GM12872 (cell line): ENCODE measurements at regions not wholly inside any gene's neighbourhood (a gene's known extent, or its start where the extent isn't known, plus 50 kb on each side); places are given as distances from the start of the nearest gene placed in this dataset.

Experiments
- TF ChIP-seq, protein P1 (sequence below): IDR thresholded peaks from 3 replicates; pipeline ENCODE4 v1.5.1; 2011; ENCODE audit warnings: low read depth, mild to moderate bottlenecking, low read length, moderate library complexity; ENCODE audit not compliant: insufficient read depth

DNA sequence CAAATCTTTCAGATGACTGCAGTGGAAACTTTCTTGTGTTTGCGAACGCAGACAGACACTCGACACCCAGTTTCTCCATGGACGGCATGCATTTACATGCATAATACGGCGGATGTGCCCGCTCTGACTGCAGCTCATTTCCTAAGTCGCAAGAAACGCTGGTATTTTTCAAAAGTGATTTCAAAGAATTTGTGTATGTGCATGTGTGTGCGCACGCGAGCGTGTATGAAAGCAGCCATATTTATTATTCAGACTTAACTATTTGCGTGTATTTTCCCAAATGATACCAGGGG lies 436.5 kb upstream of the MGMT start:
- TF ChIP-seq, protein P1, sequence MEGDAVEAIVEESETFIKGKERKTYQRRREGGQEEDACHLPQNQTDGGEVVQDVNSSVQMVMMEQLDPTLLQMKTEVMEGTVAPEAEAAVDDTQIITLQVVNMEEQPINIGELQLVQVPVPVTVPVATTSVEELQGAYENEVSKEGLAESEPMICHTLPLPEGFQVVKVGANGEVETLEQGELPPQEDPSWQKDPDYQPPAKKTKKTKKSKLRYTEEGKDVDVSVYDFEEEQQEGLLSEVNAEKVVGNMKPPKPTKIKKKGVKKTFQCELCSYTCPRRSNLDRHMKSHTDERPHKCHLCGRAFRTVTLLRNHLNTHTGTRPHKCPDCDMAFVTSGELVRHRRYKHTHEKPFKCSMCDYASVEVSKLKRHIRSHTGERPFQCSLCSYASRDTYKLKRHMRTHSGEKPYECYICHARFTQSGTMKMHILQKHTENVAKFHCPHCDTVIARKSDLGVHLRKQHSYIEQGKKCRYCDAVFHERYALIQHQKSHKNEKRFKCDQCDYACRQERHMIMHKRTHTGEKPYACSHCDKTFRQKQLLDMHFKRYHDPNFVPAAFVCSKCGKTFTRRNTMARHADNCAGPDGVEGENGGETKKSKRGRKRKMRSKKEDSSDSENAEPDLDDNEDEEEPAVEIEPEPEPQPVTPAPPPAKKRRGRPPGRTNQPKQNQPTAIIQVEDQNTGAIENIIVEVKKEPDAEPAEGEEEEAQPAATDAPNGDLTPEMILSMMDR: no peak

DNA sequence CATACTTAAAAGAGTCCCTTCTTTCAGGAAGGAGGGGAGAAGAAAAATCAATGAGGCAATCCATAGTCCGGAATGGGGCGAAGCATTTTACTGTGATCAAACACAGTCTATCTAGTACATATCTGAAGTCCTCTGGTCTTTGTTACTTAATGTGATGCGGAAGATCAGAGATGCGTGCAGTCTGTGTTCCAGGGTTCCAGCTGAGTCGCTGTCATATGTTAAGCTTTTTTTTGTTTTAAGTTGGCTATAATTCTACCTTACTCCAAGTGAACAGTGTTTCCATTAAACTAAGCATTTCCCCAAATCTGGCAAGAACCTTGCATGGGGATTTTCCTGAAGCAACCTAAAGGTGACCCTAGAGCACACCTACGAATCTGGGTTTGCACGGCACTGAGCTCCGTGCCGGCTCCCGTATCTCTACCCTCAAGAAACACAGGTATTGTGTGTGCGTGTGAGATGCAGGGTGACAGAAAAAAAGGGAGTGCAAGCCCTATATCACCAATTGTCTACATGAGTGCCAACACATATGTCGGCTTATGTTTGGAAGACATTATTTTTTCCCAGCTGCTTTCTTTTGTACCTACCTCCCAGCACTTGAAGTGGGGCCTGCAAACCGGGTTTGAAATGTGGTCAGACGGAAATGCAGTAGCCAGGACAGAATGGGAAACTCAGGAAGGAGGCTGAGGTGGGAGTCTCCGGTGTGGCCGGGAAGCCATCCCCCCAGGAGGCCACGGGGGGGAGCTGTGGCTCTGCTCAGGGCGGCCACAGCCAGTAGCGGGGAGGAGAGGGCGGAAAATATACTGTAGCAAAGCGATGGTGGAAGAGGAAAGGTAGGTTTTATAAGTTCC lies 435.8 kb upstream of the MGMT start:
- TF ChIP-seq, protein P1: peak; percentile 74

DNA sequence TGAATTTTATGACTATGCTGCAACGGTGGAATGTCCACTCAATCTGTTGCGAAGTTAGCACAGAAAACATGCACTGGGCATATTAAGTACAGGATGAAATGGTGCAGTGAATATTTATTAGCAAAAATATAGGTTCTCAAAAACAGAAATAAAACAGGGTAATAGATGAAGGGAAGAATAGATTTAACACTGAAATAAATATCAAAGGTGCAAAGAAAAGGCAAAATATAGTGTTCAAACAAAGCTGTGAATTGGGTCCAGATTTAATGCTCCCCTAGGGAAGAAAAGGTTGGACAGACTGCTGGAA lies 435.2 kb upstream of the MGMT start:
- TF ChIP-seq, protein P1: no peak

DNA sequence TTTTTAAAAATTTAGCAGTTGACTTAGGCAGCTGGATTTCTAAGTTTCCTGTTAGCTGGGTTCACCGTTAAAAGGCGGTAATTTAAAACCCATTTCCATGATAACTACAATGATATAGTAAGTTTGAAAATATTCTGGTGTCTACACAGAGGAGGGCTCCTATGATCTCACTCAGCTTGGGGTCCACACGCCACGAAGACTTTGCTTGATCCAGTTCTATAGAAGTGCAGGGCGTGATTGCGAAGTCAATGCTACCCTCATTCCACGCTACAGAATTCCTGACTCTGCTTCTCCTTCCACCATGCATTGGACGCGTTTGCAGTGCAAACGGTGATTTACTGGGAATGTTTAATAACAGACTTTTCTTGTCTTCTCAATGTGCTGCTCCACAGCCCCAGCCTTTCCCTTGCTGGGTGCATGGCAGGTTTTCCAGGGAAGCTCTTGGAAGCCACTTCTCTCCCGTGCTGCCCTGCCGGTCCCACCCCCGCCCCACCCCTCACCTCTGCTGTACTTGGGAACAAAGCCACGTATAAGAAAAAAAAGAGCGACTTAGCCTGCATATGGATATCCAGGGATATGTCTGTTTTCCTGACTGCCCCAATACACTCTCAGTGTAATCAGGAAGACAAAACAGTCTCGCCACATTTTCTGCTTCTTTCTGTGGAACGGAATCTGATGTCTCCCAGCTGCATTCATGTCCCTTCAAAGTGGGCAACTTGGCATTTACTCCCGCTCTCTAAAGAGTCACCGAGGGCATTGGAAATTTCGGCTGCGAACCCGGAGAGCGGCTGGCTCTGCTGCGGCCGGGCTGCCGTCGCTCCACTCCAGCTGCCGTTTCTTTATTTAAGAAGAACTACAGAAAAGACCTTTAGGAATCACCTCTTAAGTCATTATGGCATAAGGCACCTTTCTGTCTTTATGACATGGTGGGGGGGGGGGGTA lies 434.4 kb upstream of the MGMT start:
- TF ChIP-seq, protein P1: no peak

DNA sequence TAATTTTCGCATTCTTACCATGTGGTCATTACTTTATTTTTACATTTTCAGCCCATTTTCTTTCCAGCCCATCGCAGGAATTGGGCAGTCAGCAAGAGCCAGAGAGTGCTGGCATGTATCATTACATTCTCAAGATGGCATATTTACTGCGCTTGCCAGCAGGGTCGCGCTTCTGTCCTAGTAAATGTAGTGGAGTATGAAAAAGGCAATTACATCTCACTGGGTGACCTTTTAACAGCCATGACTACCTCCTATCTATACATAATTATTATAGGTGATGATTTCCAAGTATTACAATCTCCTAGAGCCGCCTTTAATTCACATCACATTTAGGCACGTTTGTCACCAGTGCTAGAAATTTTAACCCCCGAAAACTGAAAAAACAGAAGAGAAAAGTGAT lies 433.7 kb upstream of the MGMT start:
- TF ChIP-seq, protein P1: no peak

DNA sequence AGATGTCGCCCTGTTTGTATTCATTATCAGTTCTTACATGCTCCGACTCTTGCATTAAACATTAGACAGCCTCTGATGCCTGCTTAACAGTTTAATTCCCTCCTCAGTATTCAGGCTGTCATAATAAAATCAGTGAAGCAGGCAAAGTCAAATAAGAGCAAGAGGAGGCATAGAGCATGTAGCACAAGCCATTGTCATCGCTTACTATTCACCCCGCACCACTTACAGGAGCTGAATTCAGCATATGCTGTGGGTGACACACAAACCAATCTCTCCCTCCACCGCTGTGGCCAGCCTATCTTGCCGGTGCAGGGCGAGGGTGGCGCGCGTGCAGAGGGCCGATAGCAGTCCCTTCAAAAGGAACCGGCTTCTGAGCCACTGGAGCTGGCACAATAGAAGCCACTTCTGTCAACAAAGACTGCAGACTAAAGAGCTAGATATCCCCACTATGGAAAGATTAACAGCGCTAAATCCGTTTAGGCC lies 433.2 kb upstream of the MGMT start:
- TF ChIP-seq, protein P1: no peak

DNA sequence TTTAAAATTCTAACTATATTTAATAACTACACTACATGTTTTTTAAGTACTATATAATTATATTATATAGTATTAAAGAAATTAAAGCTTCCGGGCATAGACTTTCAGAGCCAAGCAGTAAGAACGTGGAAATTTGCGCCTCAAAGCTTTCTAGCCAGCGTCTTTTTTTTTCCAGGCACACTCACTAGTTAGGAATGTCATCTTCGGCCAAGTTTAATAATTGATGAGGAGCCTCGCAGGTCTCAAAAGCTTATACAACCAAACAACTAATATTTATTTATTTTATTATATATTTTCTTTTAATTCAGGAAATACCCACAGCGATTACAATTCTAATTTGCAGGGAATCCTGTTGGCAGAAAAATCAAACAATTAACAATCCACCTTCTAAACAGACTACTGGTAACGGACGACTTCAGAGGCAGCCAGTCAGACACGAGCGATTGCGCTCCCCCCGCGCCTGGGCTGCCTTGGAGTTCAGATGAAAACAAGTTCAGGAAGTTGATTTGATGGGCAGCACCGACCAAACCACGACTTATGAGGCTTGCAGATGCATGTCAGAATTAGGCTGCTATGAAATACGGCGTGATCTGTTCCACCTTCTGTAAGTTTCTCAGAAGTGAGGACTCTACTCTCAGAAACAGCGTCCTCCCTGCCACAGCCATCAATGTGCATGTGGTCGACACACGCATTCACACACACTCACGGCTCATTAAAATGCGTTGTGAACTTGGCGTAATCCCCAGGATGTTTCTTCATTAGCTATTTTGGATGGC lies 431.8 kb upstream of the MGMT start:
- TF ChIP-seq, protein P1: no peak
